ENCODE measurements at regions not wholly inside any gene's neighbourhood (a gene's known extent, or its start where the extent isn't known, plus 50 kb on each side); places are given as distances from the start of the nearest gene placed in this dataset.

GRCh38 chr3:67123914-67124313 lies 125.8 kb downstream of the KBTBD8 start:
- Histone ChIP-seq H3K9me3 (ENCODE audit: insufficient read depth in 2 of 2, low read depth in 1 of 2, low read length in 1 of 2) (peaks cover 0 to 5% of the 10 kb centered on the region in 2 experiments; a peak in 1 of 4 replicates), H2BK15ac (ENCODE audit: low read length) (no peak overlapping the region), H4K5ac (ENCODE audit: insufficient read length, low read depth, low read length) (no peak overlapping the region), H2AFZ (ENCODE audit: low read length) (no peak overlapping the region), H2BK5ac (ENCODE audit: low read depth, low read length) (no peak overlapping the region), H3K23ac (ENCODE audit: insufficient read length) (no peak overlapping the region), H2BK20ac (ENCODE audit: low read length) (no peak overlapping the region), H3K79me1 (ENCODE audit: low read depth, low read length) (no peaks in the 10 kb centered on the region), H3K4me2 (ENCODE audit: insufficient read depth in 1 of 2, low read depth in 2 of 2, low read length in 2 of 2) (no peak overlapping the region), H2AK5ac (ENCODE audit: low read depth, low read length) (no peak overlapping the region), H3K14ac (ENCODE audit: insufficient read length) (no peak overlapping the region), H2BK120ac (replicated peaks; ENCODE audit: low read depth, low read length) (no peak overlapping the region), H2BK12ac (ENCODE audit: low read depth, low read length) (no peak overlapping the region), H3K9ac (replicated peaks in 1 of 4; ENCODE audit: extremely low read depth in 1 of 4, low read depth in 3 of 4, low read length in 3 of 4) (no peak overlapping the region), H4K8ac (ENCODE audit: extremely low read depth, insufficient read depth, low read length) (no peak overlapping the region), H4K91ac (replicated peaks; ENCODE audit: insufficient read length, low read length) (no peak overlapping the region), H3K56ac (replicated peaks; ENCODE audit: insufficient read length, low read depth, low read length) (no peak overlapping the region), H4K20me1 (replicated peaks in 1 of 2; ENCODE audit: control insufficient read depth in 1 of 2, insufficient read depth in 2 of 2, low read length in 2 of 2) (no peaks in the 10 kb centered on the region), H3K27ac (ENCODE audit: low read depth, low read length) (no peak overlapping the region), H3K4ac (replicated peaks; ENCODE audit: insufficient read length, low read depth, low read length) (no peak overlapping the region), H3K18ac (ENCODE audit: extremely low read depth, low read length) (no peak overlapping the region), H3K36me3 (ENCODE audit: control insufficient read depth in 2 of 4, insufficient read depth in 4 of 4, low read length in 3 of 4) (no peaks in the 10 kb centered on the region), H3K23me2 (ENCODE audit: low read depth, low read length) (no peaks in the 10 kb centered on the region), H3K4me1 (replicated peaks in 1 of 4; ENCODE audit: control insufficient read depth in 3 of 4, insufficient read depth in 4 of 4, low read length in 3 of 4) (no peaks in the 10 kb centered on the region), H3K27me3 (replicated peaks in 1 of 4; ENCODE audit: control insufficient read depth in 3 of 4, extremely low read depth in 1 of 4, insufficient read depth in 3 of 4, low read length in 3 of 4) (no peaks in the 10 kb centered on the region), H3K4me3 (ENCODE audit: extremely low read depth in 1 of 4, insufficient read depth in 2 of 4, low read depth in 3 of 4, low read length in 4 of 4) (no peak overlapping the region), H3K79me2 (ENCODE audit: control insufficient read depth in 1 of 2, insufficient read depth in 2 of 2, low read length in 2 of 2) (no peaks in the 10 kb centered on the region)
- DNase-seq (ENCODE audit: low read depth in 1 of 2, low spot score in 2 of 2), result no peak
- no peak for FAIRE-seq
- ChIA-PET POLR2A (ENCODE audit: partially characterized antibody) (no interaction called here), CTCF (ENCODE audit: partially characterized antibody) (interaction anchor here (0.6 to 2.7 kb wide), 6 partner anchors 10 to 277 kb away, joined by 3 to 8 read pairs (median 3); no protein-coding TSS in a partner anchor)
- TF ChIP-seq SP1 (IDR thresholded peaks at IDR 0.05; ENCODE audit: low read depth, low read length) (no peak), HDAC6 (IDR thresholded peaks at IDR 0.05; ENCODE audit: low read depth, low read length) (no peak), ASH2L (IDR thresholded peaks at IDR 0.05; ENCODE audit: low read length) (no peak), CEBPB (IDR thresholded peaks at IDR 0.05; ENCODE audit: low read depth, low read length) (no peak), CBX5 (IDR thresholded peaks at IDR 0.05; ENCODE audit: low read depth, low read length) (no peak), HDAC2 (IDR thresholded peaks at IDR 0.05; ENCODE audit: borderline replicate concordance in 1 of 2, low read depth in 2 of 2, low read length in 2 of 2) (no peak), TAF1 (IDR thresholded peaks at IDR 0.05; ENCODE audit: low read depth, low read length) (no peak), RAD21 (IDR thresholded peaks at IDR 0.05 in 1 of 2, conservative IDR thresholded peaks at IDR 0.05 in 1 of 2; ENCODE audit: low read depth in 2 of 2, low read length in 2 of 2) (no peak), SUZ12 (IDR thresholded peaks at IDR 0.05; ENCODE audit: low read length) (no peak), CBX8 (IDR thresholded peaks at IDR 0.05; ENCODE audit: borderline replicate concordance, low read depth, low read length) (no peak)
- 88% methylated on average over 5 of the region's 5 CpGs; no CpG with 5 or more reads in 1 of the 2 experiments for WGBS, 2 experiments (ENCODE audit: extremely low coverage in 1 of 2, insufficient coverage in 1 of 2, insufficient read length in 1 of 2, insufficient replicate concordance in 2 of 2, low coverage in 1 of 2, low lambda C conversion rate in 2 of 2, missing lambda C conversion rate in 1 of 2)

All from H1 (cell line).